Loucy (cell line): ENCODE measurements at regions not wholly inside any gene's neighbourhood (a gene's known extent, or its start where the extent isn't known, plus 50 kb on each side); places are given as distances from the start of the nearest gene placed in this dataset.

Experiments used
- EZH2phosphoT487 ChIP-seq: fragments of 200-600 bp; IDR thresholded peaks from 2 replicates; pipeline ENCODE4 v1.6.1; 2018; ENCODE audit warnings: antibody characterized with exemption, mild to moderate bottlenecking, moderate library complexity, borderline replicate concordance
- TF ChIP-seq, protein P1 (sequence below): fragments of 200-600 bp; sonication (generic); conservative IDR thresholded peaks from 2 replicates; pipeline ENCODE4 v1.5.1; 2014; ENCODE audit warnings: mild to moderate bottlenecking, antibody characterized with exemption, low read length

DNA sequence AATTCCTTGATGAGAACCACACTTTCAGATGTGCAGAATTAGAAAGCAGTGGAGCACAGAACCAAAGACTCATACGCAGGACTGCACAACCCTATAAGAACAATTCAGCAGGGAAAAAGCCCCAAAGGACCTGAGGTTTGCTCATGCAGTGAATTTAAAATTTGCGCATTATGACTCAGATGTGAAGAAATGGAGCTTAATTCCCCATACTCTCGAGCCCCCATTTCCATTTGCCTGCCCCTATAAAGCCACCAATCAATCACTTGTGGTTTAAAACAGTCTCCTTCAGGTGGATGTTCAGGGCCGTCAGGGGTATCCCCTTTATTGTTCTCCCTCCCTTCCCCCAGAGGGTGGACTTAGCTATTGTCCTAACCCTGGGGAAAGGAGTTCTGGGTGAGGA is 221.2 kb downstream of the IGSF11 start:
- TF ChIP-seq, protein P1, sequence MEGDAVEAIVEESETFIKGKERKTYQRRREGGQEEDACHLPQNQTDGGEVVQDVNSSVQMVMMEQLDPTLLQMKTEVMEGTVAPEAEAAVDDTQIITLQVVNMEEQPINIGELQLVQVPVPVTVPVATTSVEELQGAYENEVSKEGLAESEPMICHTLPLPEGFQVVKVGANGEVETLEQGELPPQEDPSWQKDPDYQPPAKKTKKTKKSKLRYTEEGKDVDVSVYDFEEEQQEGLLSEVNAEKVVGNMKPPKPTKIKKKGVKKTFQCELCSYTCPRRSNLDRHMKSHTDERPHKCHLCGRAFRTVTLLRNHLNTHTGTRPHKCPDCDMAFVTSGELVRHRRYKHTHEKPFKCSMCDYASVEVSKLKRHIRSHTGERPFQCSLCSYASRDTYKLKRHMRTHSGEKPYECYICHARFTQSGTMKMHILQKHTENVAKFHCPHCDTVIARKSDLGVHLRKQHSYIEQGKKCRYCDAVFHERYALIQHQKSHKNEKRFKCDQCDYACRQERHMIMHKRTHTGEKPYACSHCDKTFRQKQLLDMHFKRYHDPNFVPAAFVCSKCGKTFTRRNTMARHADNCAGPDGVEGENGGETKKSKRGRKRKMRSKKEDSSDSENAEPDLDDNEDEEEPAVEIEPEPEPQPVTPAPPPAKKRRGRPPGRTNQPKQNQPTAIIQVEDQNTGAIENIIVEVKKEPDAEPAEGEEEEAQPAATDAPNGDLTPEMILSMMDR: no peak
- no peak for TF ChIP-seq EZH2phosphoT487
